ENCODE measurements at regions not wholly inside any gene's neighbourhood (a gene's known extent, or its start where the extent isn't known, plus 50 kb on each side); places are given as distances from the start of the nearest gene placed in this dataset.
"Not testable (repeated sequence)": the region's sequence is repeated elsewhere in the genome, so short reads cannot be mapped to it uniquely, and the experiment has no call there.

DNA sequence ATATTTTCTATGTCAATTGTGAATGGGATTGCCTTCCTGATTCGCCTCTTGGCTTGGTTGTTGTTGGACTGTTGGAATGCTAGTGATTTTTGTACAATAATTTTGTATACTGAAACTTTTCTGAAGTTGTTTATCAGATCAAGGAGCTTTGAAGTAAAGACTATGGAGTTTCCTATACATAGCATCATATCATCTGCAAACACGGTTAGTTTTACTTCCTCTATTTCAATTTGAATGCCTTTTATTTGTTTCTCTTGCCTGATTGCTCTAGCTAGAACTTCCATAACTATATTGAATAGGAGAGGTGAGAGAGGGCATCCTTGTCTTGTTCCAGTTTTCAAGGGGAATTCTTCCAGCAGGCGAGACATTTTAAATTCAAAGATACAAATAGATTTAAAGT is 226.5 kb downstream of the FBXO8 start:
- DNase-seq (no peak), ATAC-seq (no peak)
- 51 to 79% (median 73%) methylated on average over 3 of the region's 3 CpGs for WGBS, 4 donors
- H3K9me3 ChIP-seq, result peaks cover 0 to 23% (median 0%) of the 10 kb centered on the region in 12 donors
- intact Hi-C loops (cut with DNase I), result no loop called here
- H3K27me3 ChIP-seq, result no peaks in the 10 kb centered on the region
- no peak overlapping the region for H3K27ac ChIP-seq
- H3K4me1 ChIP-seq, result no peaks in the 10 kb centered on the region
- TF ChIP-seq, protein P1, sequence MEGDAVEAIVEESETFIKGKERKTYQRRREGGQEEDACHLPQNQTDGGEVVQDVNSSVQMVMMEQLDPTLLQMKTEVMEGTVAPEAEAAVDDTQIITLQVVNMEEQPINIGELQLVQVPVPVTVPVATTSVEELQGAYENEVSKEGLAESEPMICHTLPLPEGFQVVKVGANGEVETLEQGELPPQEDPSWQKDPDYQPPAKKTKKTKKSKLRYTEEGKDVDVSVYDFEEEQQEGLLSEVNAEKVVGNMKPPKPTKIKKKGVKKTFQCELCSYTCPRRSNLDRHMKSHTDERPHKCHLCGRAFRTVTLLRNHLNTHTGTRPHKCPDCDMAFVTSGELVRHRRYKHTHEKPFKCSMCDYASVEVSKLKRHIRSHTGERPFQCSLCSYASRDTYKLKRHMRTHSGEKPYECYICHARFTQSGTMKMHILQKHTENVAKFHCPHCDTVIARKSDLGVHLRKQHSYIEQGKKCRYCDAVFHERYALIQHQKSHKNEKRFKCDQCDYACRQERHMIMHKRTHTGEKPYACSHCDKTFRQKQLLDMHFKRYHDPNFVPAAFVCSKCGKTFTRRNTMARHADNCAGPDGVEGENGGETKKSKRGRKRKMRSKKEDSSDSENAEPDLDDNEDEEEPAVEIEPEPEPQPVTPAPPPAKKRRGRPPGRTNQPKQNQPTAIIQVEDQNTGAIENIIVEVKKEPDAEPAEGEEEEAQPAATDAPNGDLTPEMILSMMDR (IDR thresholded peaks at IDR 0.05), result no peak
- TF ChIP-seq POLR2A (IDR thresholded peaks at IDR 0.05), result no peak
- no peaks in the 10 kb centered on the region for H3K36me3 ChIP-seq
- no peak overlapping the region for H3K4me3 ChIP-seq

DNA sequence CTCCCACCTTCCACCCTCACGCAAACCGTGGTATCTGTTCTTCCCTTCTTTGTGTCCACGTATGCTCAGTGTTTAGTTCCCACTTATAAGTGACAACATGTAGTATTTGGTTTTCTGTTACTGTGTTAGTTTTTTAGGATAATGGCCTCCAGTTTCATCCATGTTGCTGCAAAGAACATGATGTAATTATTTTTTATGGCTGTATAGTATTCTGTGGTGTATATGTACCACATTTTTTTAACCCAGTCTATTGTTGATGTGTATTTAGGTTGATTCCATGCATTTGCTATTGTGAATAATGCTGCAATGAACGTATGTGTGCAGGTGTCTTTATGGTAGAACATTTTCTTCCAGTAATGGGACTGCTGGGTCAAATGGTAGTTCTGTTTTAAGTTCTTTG is 228.1 kb downstream of the FBXO8 start:
- intact Hi-C loops (cut with DNase I), result no loop called here
- no peaks in the 10 kb centered on the region for H3K27me3 ChIP-seq
- no peaks in the 10 kb centered on the region for H3K4me1 ChIP-seq
- no peaks in the 10 kb centered on the region for H3K36me3 ChIP-seq
- no peak for DNase-seq
- H3K4me3 ChIP-seq, result no peak overlapping the region
- TF ChIP-seq POLR2A (IDR thresholded peaks at IDR 0.05), result no peak
- TF ChIP-seq, protein P1 (IDR thresholded peaks at IDR 0.05), result no peak
- WGBS, 4 donors, result 74 to 91% (median 85%) methylated on average over 4 of the region's 4 CpGs
- H3K27ac ChIP-seq, result no peak overlapping the region
- peaks cover 0 to 17% (median 0%) of the 10 kb centered on the region in 12 donors for H3K9me3 ChIP-seq
- ATAC-seq, result no peak

DNA sequence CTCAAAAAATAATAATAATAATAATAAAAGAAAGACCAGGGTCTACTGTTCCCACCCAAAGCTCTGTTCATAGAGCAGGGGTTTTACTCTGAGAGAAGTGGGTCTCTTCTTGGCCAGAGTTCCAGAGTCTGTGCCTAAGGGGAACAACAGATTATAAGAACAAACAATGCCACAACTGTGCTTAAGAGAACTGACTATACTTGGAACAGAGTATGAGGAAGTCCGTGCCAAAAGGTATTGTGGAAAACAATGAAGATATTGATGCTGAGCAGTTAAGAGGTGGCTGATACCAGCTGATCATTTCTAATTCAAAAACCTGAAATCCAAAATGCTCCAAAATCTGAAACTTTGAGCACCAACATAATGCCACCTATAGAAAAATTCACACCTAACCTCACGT is 229.6 kb downstream of the FBXO8 start:
- no peaks in the 10 kb centered on the region for H3K36me3 ChIP-seq
- 77 to 90% (median 87%) methylated on average over 2 of the region's 2 CpGs for WGBS, 4 donors
- no peaks in the 10 kb centered on the region for H3K4me1 ChIP-seq
- ATAC-seq (no peak), DNase-seq (no peak)
- no peak overlapping the region for H3K27ac ChIP-seq
- no peaks in the 10 kb centered on the region for H3K27me3 ChIP-seq
- peaks cover 0 to 17% (median 0%) of the 10 kb centered on the region in 12 donors for H3K9me3 ChIP-seq
- no peak for TF ChIP-seq POLR2A (IDR thresholded peaks at IDR 0.05)
- TF ChIP-seq, protein P1 (IDR thresholded peaks at IDR 0.05), result no peak
- H3K4me3 ChIP-seq, result no peak overlapping the region
- intact Hi-C loops (cut with DNase I), result no loop called here

GRCh38 chr4:174047363-174047762 is 236.1 kb downstream of the FBXO8 start:
- DNase-seq (no peak), ATAC-seq (no peak)
- Histone ChIP-seq H3K27me3 (no peaks in the 10 kb centered on the region), H3K36me3 (no peaks in the 10 kb centered on the region), H3K4me1 (no peaks in the 10 kb centered on the region), H3K27ac (no peak overlapping the region), H3K4me3 (no peak overlapping the region), H3K9me3 (no peaks in the 10 kb centered on the region)
- WGBS, 4 donors, result 31 to 40% (median 34%) methylated on average over 4 of the region's 4 CpGs
- no peak for TF ChIP-seq POLR2A (IDR thresholded peaks at IDR 0.05)
- TF ChIP-seq, protein P1 (IDR thresholded peaks at IDR 0.05), result no peak
- intact Hi-C loops (cut with DNase I), result no loop called here

DNA sequence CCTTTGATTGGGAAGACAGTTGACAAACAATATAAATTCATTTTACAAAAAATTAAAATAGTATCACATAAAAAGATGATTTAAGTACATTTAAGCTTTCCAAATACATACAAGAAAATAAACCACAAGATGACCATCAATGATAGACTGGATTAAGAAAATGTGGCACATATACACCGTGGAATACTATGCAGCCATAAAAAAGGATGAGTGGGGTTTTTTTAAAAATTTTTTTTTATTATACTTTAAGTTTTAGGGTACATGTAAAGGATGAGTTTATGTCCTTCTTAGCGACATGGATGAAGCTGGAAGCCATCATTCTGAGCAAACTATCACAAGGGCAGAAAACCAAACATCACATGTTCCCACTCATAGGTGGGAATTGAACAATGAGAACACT is 237.6 kb downstream of the FBXO8 start:
- intact Hi-C loops (cut with DNase I); H3K27me3 ChIP-seq; H3K4me1 ChIP-seq; H3K36me3 ChIP-seq; ATAC-seq; H3K4me3 ChIP-seq; DNase-seq; H3K27ac ChIP-seq; H3K9me3 ChIP-seq: not testable (repeated sequence)
- WGBS, 4 donors, result 86 to 93% (median 90%) methylated on average over 2 of the region's 2 CpGs

Data from heart left ventricle (tissue), 16 donors.